ENCODE measurements at regions not wholly inside any gene's neighbourhood (a gene's known extent, or its start where the extent isn't known, plus 50 kb on each side); places are given as distances from the start of the nearest gene placed in this dataset.

GRCh38 chr18:45373286-45373880 lies 241.9 kb upstream of the SLC14A2 start:
- peaks cover 0 to 24% (median 3%) of the 10 kb centered on the region in 6 donors for H3K4me1 ChIP-seq
- intact Hi-C loops (cut with DNase I; ENCODE audit: low total_unique reads): no loop called here
- no peak for DNase-seq

DNA sequence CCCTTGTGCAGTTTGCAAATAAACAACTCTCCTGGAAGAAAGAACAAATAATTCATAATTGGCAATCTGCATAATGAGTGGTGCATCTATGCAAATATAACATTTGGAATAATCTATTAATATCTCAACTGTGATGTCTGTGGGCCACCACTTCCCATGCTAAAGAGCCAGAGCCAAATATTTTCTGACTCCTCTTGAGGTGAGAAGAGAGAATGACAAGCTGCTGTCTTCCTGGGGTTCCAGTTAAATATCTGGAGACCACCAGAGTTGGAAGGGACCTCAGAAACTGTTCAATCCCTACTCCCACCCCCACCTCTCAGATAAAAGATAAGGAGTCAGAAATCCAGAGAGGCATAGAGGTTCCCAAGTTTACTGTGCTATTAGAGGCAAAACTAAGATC lies 241.0 kb upstream of the SLC14A2 start:
- TF ChIP-seq POLR2A (IDR thresholded peaks at IDR 0.05): no peak
- no peak for TF ChIP-seq POLR2AphosphoS5 (IDR thresholded peaks at IDR 0.05)
- no peak for TF ChIP-seq CTCF (IDR thresholded peaks at IDR 0.05 in 8 of 11, conservative IDR thresholded peaks at IDR 0.05 in 3 of 11)
- Histone ChIP-seq H3K36me3 (no peaks in the 10 kb centered on the region), H3K9me3 (no peaks in the 10 kb centered on the region), H3K27ac (no peak overlapping the region), H3K27me3 (replicated peaks in 1 of 7) (no peaks in the 10 kb centered on the region), H3K4me1 (peaks cover 0 to 24% (median 3%) of the 10 kb centered on the region in 6 donors), H3K4me3 (no peak overlapping the region)
- no peak for DNase-seq
- intact Hi-C loops (cut with DNase I; ENCODE audit: low total_unique reads): no loop called here

More at GRCh38 chr18:45373286-45373880, 241.9 kb upstream of the SLC14A2 start:
- H3K9me3 ChIP-seq: no peaks in the 10 kb centered on the region
- H3K4me3 ChIP-seq: no peak overlapping the region
- H3K27ac ChIP-seq: no peak overlapping the region
- H3K36me3 ChIP-seq: no peaks in the 10 kb centered on the region
- TF ChIP-seq POLR2A (IDR thresholded peaks at IDR 0.05) (no peak), CTCF (IDR thresholded peaks at IDR 0.05 in 8 of 11, conservative IDR thresholded peaks at IDR 0.05 in 3 of 11) (no peak), POLR2AphosphoS5 (IDR thresholded peaks at IDR 0.05) (no peak)
- H3K27me3 ChIP-seq (replicated peaks in 1 of 7): no peaks in the 10 kb centered on the region
- WGBS, 5 donors: 19 to 36% (median 27%) methylated on average over 3 of the region's 3 CpGs

DNA sequence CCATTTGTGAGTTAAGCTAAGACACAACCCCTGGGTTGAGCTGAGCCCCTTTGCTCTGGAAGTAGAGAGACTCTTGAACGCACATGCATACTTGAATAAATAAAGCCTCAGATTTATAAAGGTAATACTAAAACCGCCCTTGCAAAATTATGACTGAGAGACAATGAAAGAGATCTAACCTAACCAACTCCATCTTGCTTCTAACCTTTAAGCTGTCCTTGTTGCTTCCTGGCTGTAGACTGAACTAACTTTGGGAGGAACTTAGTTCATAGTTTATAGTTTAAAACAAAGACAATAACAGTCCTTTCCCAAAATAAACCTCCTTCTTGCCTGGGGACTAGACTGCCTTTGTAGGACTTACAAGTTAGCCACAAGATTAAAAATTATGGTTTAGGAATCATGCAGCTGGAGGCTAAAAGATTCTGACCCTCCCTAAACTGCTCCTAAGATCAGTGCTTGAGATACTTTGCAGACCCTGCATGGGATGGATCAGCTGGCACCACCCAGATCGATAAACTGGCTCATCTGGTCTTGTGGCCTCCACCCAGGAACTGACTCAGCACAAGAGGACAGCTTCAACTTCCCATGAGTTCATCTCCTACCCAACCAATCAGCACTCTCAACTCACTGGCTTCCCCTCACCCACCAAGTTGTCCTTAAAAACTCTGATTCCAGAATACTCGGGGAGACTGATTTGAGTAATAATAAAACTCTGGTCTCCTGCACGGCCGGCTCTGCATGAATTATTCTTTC lies 240.2 kb upstream of the SLC14A2 start:
- H3K9me3 ChIP-seq: no peaks in the 10 kb centered on the region
- H3K4me3 ChIP-seq: no peak overlapping the region
- intact Hi-C loops (cut with DNase I; ENCODE audit: low total_unique reads): no loop called here
- H3K36me3 ChIP-seq: no peaks in the 10 kb centered on the region
- WGBS, 5 donors: 79 to 85% (median 83%) methylated on average over 6 of the region's 6 CpGs
- TF ChIP-seq CTCF (IDR thresholded peaks at IDR 0.05 in 8 of 11, conservative IDR thresholded peaks at IDR 0.05 in 3 of 11) (no peak), POLR2A (IDR thresholded peaks at IDR 0.05) (no peak), POLR2AphosphoS5 (IDR thresholded peaks at IDR 0.05) (no peak)
- no peak for DNase-seq
- H3K4me1 ChIP-seq: peaks cover 0 to 22% (median 3%) of the 10 kb centered on the region in 6 donors
- H3K27me3 ChIP-seq (replicated peaks in 1 of 7): no peaks in the 10 kb centered on the region
- H3K27ac ChIP-seq: no peak overlapping the region

DNA sequence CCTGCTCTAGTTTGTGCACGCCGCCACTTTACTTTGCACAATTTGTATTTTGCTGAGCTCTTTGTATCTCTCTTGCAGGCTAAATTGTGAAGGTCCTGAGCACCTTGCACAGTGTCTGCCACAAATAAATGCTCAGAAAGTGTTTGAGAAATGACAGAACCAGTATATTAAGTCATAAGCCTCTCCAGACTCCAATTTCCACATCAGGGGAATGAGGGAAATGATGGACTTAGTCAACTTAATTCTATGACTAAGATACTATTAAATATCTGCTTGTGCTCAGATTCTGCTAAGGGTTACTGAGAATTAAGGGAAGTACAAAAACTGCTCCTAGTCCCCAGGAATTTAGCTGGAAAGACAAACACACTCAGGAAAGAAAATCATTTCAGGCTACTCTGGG lies 239.1 kb upstream of the SLC14A2 start:
- Histone ChIP-seq H3K9me3 (no peaks in the 10 kb centered on the region), H3K27ac (no peak overlapping the region), H3K36me3 (no peaks in the 10 kb centered on the region), H3K4me1 (peaks cover 0 to 13% (median 0%) of the 10 kb centered on the region in 6 donors), H3K27me3 (replicated peaks in 1 of 7) (no peaks in the 10 kb centered on the region), H3K4me3 (no peak overlapping the region)
- TF ChIP-seq POLR2AphosphoS5 (IDR thresholded peaks at IDR 0.05) (no peak), CTCF (IDR thresholded peaks at IDR 0.05 in 8 of 11, conservative IDR thresholded peaks at IDR 0.05 in 3 of 11) (no peak), POLR2A (IDR thresholded peaks at IDR 0.05) (no peak)
- DNase-seq: no peak
- intact Hi-C loops (cut with DNase I; ENCODE audit: low total_unique reads): no loop called here
- 93 to 100% (median 97%) methylated on average over 2 of the region's 2 CpGs for WGBS, 5 donors
